ENCODE measurements at regions not wholly inside any gene's neighbourhood (a gene's known extent, or its start where the extent isn't known, plus 50 kb on each side); places are given as distances from the start of the nearest gene placed in this dataset.

DNA sequence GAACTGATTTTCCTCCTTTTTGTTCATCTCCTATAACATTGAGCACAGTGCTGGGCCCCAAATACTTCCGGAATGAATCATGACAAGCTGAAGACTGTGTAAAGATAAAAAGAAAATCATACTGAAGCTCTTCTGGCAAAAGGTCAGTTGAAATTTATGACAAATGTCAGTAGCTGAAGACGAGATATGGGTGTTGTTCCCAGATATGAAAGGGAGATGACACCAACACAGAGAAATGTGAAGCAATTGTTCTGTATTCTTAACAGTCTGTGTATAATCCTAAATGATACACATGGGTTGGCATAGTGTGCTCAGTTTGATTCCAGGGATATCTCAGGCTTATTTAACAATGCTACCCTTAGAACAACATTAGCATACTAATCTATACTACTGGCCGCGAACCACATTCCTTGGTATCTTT is 170.5 kb upstream of the PITX2 start:
- TF ChIP-seq, protein P1, sequence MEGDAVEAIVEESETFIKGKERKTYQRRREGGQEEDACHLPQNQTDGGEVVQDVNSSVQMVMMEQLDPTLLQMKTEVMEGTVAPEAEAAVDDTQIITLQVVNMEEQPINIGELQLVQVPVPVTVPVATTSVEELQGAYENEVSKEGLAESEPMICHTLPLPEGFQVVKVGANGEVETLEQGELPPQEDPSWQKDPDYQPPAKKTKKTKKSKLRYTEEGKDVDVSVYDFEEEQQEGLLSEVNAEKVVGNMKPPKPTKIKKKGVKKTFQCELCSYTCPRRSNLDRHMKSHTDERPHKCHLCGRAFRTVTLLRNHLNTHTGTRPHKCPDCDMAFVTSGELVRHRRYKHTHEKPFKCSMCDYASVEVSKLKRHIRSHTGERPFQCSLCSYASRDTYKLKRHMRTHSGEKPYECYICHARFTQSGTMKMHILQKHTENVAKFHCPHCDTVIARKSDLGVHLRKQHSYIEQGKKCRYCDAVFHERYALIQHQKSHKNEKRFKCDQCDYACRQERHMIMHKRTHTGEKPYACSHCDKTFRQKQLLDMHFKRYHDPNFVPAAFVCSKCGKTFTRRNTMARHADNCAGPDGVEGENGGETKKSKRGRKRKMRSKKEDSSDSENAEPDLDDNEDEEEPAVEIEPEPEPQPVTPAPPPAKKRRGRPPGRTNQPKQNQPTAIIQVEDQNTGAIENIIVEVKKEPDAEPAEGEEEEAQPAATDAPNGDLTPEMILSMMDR (IDR thresholded peaks at IDR 0.05): no peak
- TF ChIP-seq EP300 (IDR thresholded peaks at IDR 0.05) (no peak), POLR2A (IDR thresholded peaks at IDR 0.05) (no peak)
